Testis (tissue), 2 donors: ENCODE measurements at regions not wholly inside any gene's neighbourhood (a gene's known extent, or its start where the extent isn't known, plus 50 kb on each side); places are given as distances from the start of the nearest gene placed in this dataset.

Source experiments
- DNase-seq: peaks from one replicate; pipeline ENCODE4 v3.0.0-alpha.2; 2019
- H3K27ac ChIP-seq, 2 donors: fragments of 200-600 bp; sonication (generic); one replicate each; pipeline ENCODE4 v1.5.1; 2019
- H3K27me3 ChIP-seq: fragments of 200-600 bp; sonication (generic); one replicate; pipeline ENCODE4 v1.5.1; 2019
- H3K36me3 ChIP-seq: fragments of 200-600 bp; sonication (generic); one replicate; pipeline ENCODE4 v1.5.1; 2017; ENCODE audit warnings: low read depth; ENCODE audit errors: missing control alignments
- H3K4me1 ChIP-seq: fragments of 200-600 bp; sonication (generic); one replicate; pipeline ENCODE4 v1.5.1; 2019
- H3K4me3 ChIP-seq, 2 donors: fragments of 200-600 bp; sonication (generic); one replicate each; pipeline ENCODE4 v1.5.1; 2017 to 2019
- H3K9me3 ChIP-seq: fragments of 200-600 bp; sonication (generic); one replicate; pipeline ENCODE4 v1.5.1; 2017
- CTCF ChIP-seq, 3 experiments: fragments of 450-650 bp in 2 of 3; fragments of 200-600 bp in 1 of 3; sonication (generic) in 1 of 3; IDR thresholded peaks; one replicate each; pipeline ENCODE4 v1.5.1; 2016 to 2019; ENCODE audit warnings: antibody characterized with exemption in 3 of 3, mild to moderate bottlenecking in 2 of 3, moderate library complexity in 1 of 3
- POLR2A ChIP-seq: fragments of 450-650 bp; IDR thresholded peaks from one replicate; pipeline ENCODE4 v1.6.1; 2017; ENCODE audit warnings: antibody characterized with exemption, mild to moderate bottlenecking, moderate library complexity
- WGBS, 2 donors: methylation state at CpG; one replicate each; pipeline ENCODE4 v1.1.5; 2018; 5-methylcytosine and 5-hydroxymethylcytosine counted together
- intact Hi-C: fragments of 100-400 bp; cut with DNase I; formaldehyde crosslinking; loops from one replicate; pipeline ENCODE4 v1.15.1; 2023; ENCODE audit warnings: low total_unique reads

GRCh38 chr6:156378853-156379252 is 398.3 kb upstream of the ARID1B start:
- TF ChIP-seq POLR2A (no peak), CTCF (IDR thresholded peaks at IDR 0.05) (no peak)
- WGBS, 2 donors, result 92 to 95% methylated on average over 1 of the region's 1 CpG
- no peaks in the 10 kb centered on the region for H3K36me3 ChIP-seq
- H3K27ac ChIP-seq, result no peak overlapping the region
- intact Hi-C loops, result no loop called here
- DNase-seq, result no peak
- H3K9me3 ChIP-seq, result no peaks in the 10 kb centered on the region
- no peaks in the 10 kb centered on the region for H3K27me3 ChIP-seq
- no peaks in the 10 kb centered on the region for H3K4me1 ChIP-seq
- H3K4me3 ChIP-seq, result no peak overlapping the region

GRCh38 chr6:156376091-156376490 is 401.1 kb upstream of the ARID1B start:
- intact Hi-C loops, result no loop called here
- no peaks in the 10 kb centered on the region for H3K9me3 ChIP-seq
- no peak overlapping the region for H3K27ac ChIP-seq
- DNase-seq, result no peak
- no peaks in the 10 kb centered on the region for H3K4me1 ChIP-seq
- TF ChIP-seq POLR2A (no peak), CTCF (IDR thresholded peaks at IDR 0.05) (no peak)
- no peaks in the 10 kb centered on the region for H3K27me3 ChIP-seq
- no peak overlapping the region for H3K4me3 ChIP-seq
- H3K36me3 ChIP-seq, result no peaks in the 10 kb centered on the region

- 93 to 95% methylated on average over 12 of the region's 12 CpGs for WGBS, 2 donors
- DNase-seq, result no peak
- H3K4me3 ChIP-seq, result no peak overlapping the region
- no peak overlapping the region for H3K27ac ChIP-seq
- H3K27me3 ChIP-seq, result no peaks in the 10 kb centered on the region
- TF ChIP-seq POLR2A, result no peak
- TF ChIP-seq CTCF (IDR thresholded peaks at IDR 0.05), result no peak
- H3K36me3 ChIP-seq, result no peaks in the 10 kb centered on the region
- no peaks in the 10 kb centered on the region for H3K4me1 ChIP-seq
- H3K9me3 ChIP-seq, result no peaks in the 10 kb centered on the region
- intact Hi-C loops, result no loop called here
Measured at GRCh38 chr6:156359912-156360311, 417.3 kb upstream of the ARID1B start.

- Histone ChIP-seq H3K9me3 (no peaks in the 10 kb centered on the region), H3K4me1 (no peaks in the 10 kb centered on the region), H3K27ac (no peak overlapping the region), H3K27me3 (no peaks in the 10 kb centered on the region), H3K36me3 (no peaks in the 10 kb centered on the region), H3K4me3 (no peak overlapping the region)
- intact Hi-C loops, result no loop called here
- TF ChIP-seq POLR2A, result no peak
- no peak for DNase-seq
Measured at GRCh38 chr6:156352861-156353260, 424.3 kb upstream of the ARID1B start.

GRCh38 chr6:156351346-156351966 is 425.7 kb upstream of the ARID1B start:
- no peaks in the 10 kb centered on the region for H3K4me1 ChIP-seq
- TF ChIP-seq POLR2A, result no peak
- no peak for TF ChIP-seq CTCF (IDR thresholded peaks at IDR 0.05)
- H3K36me3 ChIP-seq, result no peaks in the 10 kb centered on the region
- no peaks in the 10 kb centered on the region for H3K27me3 ChIP-seq
- no peak for DNase-seq
- WGBS, 2 donors, result 80 to 83% methylated on average over 6 of the region's 6 CpGs
- H3K9me3 ChIP-seq, result no peaks in the 10 kb centered on the region
- H3K27ac ChIP-seq, result no peak overlapping the region
- no peak overlapping the region for H3K4me3 ChIP-seq
- intact Hi-C loops, result no loop called here
